NCI-H2171 treated with DMSO at 0.1 percent for 48 hours (cell line): ENCODE measurements at regions not wholly inside any gene's neighbourhood (a gene's known extent, or its start where the extent isn't known, plus 50 kb on each side); places are given as distances from the start of the nearest gene placed in this dataset.
"Not testable (repeated sequence)": the region's sequence is repeated elsewhere in the genome, so short reads cannot be mapped to it uniquely, and the experiment has no call there.

Experiments used
- DNase-seq: peaks from one replicate; lab custom pipeline; 2025; lab: John Stamatoyannopoulos, UW

DNA sequence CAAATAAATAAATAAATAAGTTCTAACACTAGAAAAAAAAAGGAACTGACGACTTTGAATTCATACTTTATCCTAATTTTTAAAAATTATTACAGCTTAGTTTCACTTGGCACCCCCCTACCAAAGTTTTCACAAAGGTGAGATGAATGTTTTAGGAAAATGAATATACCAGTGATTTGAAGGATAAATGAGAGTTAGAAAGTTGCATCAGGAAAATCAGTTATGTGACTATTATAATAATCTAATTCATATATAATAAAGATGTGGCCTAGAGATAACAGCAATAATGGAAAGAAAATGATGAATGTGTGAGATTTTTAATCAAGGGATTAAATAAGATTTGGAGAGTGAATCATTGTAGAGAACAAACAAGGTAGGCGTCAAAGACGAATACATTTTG is 103.0 kb upstream of the RAP1B start:
- no peak for DNase-seq

DNA sequence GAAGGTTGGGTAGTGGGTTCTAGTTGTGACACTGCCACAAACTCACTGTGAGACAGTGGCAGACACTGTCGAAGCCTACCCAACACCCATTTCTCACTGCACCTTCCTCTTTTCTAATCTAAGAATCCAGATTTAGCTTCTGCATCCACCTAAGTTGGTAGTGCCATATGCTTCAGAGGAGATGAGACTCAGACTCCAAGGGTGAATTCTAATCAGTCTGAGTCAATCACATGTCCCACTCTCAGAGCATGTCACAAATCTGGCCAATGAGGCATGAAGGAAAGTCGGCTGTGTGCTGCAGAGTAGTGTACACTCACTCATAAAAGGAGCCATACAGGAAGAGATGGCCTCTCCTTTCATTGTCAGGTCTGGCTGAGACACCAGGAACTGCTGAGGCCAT is 102.1 kb upstream of the RAP1B start:
- DNase-seq: no peak

DNA sequence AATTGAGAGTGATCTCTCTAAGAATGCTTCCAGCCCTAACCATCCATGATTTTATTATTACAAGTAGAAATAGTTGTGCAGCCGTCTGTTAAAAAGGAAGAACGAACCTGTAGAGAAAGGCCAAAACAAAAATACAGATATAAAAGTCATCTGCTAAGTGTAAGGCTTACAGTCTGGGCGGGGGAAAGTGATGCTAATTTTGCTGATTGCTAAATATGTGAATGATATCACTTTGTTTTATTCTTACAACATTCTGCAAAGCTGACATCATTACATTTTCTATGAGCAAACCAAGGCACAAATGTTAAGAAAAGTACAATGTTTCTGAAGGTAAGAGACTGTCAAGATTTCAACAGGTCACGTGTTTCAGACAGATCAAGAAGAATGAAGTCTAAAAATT is 101.5 kb upstream of the RAP1B start:
- no peak for DNase-seq

DNA sequence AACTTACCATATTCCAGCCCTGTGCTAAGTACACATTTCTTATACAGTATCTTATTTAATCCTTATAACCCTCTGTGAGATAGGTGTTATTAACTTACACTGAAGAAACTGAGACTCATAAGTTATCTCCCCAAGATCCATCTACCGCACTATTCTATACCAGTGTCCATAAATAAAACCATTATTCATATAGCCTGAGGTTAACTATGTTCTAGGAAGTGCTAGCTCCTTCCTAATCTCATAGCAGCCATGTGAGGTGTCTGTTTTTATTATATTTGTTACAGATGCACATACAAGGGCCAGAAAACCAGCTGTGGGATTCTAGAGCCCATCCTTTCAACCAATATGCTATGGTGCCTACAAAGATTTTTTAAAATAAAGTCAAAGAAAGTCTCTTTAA is 100.3 kb upstream of the RAP1B start:
- no peak for DNase-seq

DNA sequence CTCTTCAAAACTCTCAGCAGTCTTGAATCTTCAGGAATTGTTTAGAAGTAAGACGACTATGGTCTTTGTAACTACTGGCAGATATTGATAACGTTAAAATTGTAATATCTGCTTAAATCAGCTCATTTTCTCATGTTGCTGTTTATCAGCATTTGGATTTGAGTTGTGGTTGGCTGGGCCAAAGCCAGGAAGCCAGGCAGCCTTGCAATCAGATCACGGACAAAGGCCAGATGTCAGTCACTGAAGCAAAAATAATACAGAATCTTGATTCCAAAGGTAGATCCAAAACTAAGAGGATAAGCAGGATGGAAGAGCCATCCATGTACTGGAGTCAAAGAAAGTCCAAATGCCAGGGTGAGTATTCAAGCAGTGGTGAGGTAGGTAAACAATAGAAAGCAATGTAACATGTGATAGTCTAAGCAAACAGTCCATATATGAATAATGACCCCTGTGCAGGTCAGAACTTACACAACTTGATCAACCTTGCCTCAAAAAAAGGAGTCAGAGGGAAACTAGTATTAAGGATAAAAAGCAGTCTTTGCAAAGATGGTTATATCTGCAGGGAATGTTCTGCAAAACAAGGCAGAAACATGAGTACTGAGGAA is 95.8 kb upstream of the RAP1B start:
- DNase-seq: peak; percentile 13

DNA sequence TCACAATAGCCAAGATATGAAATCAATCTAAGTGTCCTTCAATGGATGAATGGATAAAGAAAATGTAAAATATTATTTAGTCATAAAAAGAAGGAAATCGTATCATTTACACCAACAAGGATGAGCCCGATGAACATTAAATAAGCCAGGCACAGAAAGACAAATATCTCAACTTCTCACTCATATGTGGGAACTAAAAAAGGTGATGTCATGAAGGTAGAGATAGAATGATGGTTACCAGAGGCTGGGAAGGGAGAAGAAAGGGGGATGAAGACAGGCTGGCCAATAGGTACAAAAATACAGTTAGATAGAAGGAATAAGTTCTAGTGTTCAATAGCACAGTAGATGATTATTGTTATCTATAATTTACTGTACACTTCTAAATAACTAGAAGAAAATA is 94.9 kb upstream of the RAP1B start:
- no peak for DNase-seq

DNA sequence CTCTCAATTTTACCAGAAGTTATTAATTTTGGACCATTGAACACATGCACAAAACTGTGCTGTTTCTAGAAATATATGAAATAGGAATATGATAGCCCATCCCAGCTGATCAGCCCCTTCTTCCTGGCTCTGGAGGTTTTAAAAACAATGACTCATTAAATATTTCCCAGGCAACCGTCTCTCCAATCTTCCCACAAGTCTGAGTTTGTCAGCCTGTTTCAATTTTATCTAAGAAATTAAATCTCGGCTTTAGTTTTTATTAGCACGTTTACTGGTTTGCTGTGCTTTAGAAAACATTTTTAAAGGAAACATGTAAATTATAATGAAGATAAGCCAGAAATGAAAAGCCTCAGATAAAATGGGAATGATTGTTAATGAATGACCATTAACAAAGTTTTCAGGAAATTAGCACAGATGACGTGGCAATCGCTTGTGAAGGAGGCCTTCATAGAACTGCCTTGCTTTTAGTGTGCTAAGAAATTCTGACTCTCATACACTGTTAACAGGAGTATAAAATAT is 89.3 kb upstream of the RAP1B start:
- peak; percentile 36 for DNase-seq

DNA sequence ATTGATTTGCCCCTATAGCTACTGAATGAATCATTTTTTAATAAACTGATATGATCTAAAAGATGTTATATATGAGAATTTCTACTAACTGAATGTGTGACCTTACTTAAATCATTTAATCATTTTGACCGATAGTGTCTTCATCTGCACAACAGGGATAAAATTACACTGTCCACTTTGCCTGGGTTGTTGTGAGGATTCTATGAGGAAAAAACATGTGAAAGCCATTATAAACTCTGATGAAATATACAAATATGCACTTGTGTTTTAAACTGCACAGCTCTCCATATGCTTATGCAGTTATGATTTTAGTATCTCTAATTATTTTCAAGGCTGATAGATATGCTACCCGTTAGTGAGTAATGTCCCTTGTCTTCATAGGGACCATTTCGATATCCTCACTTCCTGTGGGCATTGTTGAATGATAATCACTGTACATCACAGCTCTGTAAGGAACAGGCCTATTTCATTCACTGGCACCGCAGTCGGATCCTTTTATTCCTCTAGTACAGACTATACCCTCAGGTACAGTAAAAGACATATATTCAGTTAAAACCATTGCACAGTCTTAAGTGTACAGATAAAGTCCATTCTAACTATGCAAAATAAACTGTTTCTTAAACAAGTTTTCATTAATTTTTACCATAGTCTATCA is 88.7 kb upstream of the RAP1B start:
- no peak for DNase-seq

DNA sequence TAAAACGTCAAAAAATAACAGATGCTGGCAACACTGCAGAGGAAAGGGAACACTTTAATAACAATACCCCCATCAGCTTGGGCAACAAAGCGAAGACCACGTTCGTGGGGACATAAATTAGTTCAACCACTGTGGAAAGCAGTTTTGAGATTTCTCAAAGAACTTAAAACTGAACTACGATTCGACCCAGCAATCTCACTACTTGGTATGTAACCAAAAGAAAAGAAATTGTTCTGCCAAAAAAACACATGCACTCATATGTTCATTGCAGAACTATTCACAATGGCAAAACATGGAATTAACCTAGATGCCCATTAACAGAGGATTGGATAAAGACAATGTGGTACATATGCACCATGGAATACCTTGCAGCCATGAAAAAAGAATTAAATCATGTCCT is 81.2 kb upstream of the RAP1B start:
- no peak for DNase-seq

DNA sequence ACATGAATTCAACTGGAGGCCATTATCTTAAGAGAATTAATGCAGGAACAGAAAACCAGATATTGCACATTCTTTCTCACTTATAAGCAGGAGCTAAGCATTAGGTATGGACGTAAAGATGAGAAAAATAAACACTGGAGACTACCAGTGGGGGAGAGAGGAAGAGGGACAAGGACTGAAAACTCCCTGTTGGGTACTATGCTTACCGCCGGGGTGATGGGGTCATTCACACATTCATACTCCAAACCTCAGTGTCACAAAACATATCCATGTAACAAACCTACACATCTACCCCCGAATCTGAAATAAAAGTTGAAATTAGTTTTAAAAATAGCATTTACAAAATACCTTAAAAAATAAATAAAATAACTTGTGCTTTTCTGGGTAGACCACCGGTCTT is 80.8 kb upstream of the RAP1B start:
- no peak for DNase-seq

DNA sequence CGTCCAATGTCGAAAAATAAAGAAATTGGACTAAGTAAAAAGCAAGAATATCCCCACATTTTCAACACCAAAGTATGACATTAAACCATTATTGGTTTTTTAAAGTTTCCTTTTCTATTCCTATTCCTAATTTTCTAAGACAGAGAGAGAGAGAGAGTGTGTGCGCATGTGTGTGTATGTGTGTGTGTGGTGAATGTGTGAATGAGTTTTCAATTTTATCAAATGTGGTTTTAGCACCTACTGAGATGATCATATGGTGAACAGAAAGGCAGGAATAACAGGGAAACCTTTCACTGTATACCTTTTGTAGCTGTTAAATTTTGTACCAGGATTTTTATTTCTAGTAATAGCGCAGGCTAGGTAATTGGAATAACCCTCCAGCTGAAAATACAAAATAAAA is 80.4 kb upstream of the RAP1B start:
- no peak for DNase-seq

DNA sequence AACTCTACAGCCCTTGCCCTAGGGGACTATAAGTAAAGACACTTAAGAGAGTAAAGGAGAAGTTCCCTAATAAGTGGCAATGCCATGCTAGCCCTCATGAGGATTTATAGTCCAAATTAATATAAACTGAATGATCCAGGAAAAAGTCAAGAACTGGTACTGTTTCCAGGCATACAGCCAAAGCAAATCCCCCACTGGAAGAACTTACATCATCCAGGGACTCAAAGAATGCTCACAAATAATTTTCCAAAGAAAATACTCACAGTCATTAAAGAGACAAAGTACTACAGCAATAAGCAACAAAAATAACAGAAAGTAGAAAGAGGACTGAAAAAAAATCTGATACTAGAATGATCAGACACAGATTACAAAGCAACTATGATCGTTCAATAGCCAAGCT is 79.7 kb upstream of the RAP1B start:
- DNase-seq: no peak

DNA sequence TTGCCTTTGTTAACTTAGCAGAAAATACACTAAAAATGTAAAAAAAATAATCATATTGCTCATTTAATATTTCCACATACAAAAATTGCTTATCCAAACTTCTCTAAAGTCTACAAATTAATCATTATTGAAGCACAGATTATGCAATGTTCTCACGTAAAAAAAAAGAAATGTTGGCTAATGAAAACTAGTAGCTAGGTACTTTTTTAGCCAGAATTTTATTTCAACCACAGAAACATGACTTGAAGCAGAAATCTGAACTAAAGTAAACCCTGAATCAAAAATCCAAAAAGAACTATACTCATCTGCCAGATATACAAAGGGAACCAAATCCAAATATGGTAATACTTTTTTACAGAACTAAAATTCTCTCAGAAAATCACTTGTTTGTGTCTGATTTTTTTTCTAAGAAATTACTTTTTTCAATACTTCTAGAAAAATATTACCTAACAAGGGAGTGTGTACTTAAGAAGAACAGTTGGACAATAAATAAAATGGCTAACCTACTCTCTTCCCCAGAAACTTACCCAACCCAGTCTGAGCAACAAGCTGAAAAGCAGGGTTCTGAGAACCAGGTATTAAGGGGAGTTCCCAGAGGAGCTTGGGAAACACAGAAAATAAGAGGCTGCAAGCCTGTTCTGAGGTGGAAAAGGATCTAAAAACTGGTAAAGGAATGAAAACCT is 78.4 kb upstream of the RAP1B start:
- DNase-seq: no peak

DNA sequence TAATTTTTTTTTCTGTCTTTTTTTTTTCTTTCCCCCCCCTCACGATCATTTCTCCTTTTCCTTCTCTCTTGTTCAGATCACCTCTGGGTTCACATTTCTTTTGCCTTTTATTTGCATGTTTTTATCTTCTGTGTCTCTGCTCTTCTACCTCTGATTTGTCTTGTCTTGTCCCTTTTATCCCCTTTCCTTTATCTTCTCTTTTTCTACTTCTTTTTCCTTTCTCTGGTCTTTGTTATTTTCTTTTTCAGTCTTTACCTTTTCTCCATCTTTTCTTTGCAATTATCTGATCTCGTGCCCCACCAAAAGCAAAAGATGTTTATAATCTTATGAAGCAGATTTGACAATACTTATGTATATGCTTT is 77.8 kb upstream of the RAP1B start:
- DNase-seq: no peak

DNA sequence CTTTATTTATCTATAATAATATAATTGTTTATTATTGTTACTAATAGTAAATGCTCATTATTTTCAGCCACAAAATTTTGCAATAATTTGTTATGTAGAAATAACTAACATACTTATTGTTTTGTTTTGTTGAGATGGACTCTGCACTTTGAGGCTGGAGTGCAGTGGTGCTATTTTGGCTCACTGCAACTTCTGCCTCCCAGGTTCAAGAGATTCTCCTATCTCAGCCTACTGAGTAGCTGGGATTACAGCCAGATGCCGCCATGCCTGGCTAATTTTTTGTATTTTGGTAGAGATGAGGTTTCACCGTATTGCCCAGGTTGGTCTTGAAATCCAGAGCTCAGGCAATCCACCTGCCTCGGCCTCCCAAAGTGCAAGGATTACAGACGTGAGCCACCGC is 76.6 kb upstream of the RAP1B start:
- DNase-seq: no peak

DNA sequence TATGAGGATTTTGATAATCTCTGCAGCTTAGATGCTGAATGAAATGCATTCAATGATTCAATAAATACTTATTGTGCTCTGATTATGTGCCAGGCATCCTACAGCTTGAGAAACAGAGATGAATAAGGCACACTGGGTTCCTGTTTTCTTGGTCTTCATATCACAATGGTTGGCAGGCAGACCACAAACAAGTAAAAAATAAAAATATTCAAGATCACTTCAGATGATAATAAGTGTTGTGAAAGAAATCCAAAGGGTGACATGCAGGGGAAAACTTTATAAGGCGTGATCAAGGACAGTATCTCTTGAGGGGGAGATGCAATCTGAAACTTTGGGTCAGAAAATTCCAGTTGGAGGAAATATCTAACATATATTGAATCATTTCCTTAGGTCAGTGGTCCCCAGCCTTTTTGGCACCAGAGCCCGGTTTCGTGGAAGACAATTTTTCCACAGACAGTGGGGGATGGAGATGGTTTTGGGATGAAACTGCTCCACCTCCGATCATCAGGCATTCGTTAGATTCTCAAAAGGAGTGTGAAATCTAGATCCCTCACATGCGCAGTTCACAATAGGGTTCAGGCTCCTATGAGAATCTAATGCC is 73.7 kb upstream of the RAP1B start:
- no peak for DNase-seq

DNA sequence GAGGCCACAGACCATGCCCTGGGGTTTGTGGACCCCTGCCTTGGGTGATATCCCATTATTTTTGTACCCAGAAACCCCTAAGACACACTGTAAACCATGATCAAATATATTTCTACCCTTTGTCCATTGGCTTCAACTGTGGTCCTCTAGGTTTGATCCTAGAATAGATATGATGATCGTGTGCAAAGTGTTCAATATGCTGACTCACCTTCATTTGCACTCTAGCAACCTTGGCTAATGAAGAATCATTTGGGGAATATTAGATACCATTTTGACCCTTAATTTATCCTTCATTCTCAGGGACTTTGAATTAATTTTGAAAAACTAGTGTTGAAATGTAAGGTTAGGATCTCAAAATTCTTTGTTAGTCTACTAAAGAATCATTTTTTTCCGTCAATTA is 73.1 kb upstream of the RAP1B start:
- no peak for DNase-seq

DNA sequence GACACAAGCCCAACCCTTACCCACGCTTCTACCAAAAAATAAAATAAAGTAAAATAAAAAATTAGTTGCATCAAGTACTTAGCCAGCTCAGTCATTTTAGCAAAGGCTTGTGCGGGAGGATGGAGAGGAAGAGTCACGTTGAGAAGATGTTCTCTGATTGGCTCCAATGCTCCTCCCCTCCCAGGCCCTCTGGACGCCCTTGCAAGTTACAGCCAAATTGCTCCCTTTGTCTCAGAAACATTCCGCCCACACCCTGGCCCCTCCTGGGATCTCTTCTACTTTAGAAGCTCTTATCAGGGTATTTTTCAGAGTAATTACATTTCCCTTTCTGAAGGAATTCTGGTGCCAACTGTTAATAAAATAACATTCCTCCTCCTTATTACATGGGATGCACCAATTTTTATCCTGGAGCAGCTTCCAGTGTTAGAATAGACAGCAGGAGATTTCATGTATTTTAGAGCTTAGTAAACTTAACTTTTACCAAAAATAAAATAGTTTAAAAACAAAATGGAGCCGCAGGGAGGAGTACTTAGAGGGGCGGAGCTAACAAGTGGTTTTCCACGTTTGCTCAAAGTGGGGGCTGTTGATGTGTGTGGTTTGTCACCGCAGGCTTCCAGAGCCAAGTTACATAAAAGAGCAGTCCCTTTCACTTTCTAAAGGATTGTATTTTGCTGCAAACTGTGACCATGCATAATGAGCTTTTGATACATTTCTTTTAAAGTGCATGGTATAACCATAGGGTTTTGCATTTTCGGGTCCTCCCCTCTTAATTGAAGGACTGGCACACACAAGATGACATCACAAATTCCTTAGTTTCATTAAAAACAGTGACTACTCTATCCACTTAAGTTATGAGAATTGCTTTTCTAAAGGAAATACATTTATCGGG is 71.7 kb upstream of the RAP1B start:
- DNase-seq: no peak

DNA sequence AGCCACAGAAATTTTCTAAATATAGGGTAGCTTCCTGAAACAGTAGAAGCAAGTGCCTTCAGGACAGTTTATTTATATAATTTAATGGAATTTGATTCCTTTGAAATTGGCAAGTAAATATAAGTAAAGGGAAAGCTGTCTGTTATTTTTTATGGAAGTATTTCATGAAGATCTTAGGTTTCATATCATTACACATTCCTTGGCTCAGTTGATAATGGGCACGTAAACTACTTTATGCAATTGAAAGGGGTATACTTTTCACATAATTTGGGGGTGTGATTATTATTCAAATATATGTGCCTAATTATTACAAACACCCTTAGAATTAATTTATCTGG is 71.1 kb upstream of the RAP1B start:
- no peak for DNase-seq

DNA sequence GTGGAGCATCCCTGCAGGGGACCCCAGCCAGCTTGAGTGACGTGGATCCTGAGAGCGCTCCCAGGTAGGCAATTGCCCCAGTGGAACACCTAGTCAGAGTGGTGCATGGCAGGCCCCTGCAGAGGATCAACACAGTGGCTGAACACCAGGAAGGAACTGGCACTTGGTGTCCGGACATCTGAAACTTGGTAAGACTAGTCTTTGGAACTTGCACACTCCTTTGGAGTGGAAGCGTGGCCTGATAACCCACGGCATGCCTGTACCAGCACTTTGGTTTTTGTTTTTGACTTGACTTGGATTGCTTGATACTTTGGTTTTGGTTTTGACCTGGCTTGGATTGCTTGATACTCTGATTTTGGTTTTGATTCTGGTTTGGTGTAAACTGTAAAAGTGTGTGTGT is 69.9 kb upstream of the RAP1B start:
- DNase-seq: not testable (repeated sequence)

DNA sequence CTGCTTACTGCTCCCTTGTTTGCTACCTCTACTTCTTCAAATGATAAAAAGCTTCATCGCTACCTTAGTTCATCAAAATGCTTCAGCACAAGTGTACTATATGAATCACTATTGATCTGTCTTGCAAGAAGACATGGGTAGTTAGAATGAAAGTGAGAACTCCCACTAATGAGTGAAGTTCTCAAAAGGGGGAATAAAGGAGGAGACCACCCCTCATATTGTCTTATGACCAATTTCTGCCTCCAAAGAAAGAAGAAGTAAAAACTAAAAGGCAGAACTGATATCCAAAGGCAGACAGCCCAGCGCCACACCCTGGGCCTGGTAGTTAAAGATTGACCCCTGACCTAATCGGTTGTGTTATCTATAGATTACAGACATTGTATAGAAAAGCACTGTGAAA is 63.4 kb upstream of the RAP1B start:
- DNase-seq: not testable (repeated sequence)

DNA sequence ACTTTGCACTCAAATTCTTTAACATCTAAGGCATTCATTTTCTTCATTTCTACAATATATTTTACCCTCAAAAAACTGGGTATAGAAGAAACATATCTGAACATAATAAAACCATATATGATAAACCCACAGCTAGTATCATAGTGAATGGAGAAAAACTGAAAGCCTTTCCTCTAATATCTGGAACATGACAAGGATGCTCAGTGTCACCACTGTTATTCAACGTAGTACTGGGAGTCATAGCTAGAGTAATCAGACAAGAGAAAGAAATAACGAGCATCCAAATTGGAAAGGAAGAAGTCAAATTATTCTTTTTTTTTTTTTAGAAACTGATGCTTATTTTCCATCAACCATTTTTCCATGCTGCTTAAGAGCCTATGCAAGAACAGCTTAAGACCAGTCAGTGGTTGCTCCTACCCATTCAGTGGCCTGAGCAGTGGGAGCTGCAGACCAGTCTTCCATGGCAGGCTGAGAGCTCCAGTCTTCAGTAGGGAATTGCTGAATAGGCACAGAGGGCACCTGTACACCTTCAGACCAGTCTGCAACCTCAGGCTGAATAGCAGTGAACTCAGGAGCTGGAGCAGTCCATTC is 58.0 kb upstream of the RAP1B start:
- not testable (repeated sequence) for DNase-seq
